GM18520 (cell line): ENCODE measurements at regions not wholly inside any gene's neighbourhood (a gene's known extent, or its start where the extent isn't known, plus 50 kb on each side); places are given as distances from the start of the nearest gene placed in this dataset.

Experiments used
- ATAC-seq: cut with Tn5 transposase; IDR thresholded peaks from one replicate; pipeline ENCODE4 v1.9.1; 2021; ENCODE audit not compliant: unreplicated experiment

GRCh38 chr10:28810057-28810870, 132.9 kb downstream of the BAMBI start:
- ATAC-seq, result no peak

DNA sequence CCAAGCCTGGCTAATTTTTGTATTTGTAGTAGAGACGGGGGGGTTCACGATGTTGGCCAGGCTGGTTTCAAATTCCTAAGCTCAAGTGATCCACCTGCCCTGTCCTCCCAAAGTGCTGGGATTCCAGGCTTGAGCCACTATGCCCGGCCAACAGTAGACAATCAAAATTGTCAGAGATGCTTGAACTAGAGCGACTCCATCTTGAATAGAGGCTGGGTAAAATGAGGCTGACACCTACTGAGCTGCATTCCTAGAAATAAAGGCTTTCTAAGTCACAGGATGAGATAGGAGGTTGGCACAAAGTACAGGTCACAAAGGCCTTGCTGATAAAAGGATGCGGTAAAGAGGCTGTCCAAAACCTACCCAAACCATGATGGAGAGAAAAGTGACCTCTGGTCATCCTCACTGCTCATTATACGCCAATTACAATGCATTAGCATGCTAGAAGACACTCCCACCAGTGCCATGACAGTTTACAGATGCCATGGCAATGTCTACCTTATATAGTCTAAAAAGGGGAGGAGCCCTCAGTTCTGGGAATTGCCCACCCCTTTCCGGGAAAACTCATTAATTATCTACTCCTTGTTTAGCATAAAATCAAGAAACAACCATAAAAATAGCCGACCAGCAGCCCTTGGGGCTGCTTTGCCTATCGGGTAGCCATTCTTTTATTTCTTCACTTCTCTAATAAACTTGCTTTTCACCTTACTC, 134.5 kb downstream of the BAMBI start:
- no peak for ATAC-seq

- ATAC-seq, result no peak
Measured at GRCh38 chr10:28812384-28813372, 135.4 kb downstream of the BAMBI start.

- no peak for ATAC-seq
Measured at GRCh38 chr10:28815681-28816080, 138.4 kb downstream of the BAMBI start.

DNA sequence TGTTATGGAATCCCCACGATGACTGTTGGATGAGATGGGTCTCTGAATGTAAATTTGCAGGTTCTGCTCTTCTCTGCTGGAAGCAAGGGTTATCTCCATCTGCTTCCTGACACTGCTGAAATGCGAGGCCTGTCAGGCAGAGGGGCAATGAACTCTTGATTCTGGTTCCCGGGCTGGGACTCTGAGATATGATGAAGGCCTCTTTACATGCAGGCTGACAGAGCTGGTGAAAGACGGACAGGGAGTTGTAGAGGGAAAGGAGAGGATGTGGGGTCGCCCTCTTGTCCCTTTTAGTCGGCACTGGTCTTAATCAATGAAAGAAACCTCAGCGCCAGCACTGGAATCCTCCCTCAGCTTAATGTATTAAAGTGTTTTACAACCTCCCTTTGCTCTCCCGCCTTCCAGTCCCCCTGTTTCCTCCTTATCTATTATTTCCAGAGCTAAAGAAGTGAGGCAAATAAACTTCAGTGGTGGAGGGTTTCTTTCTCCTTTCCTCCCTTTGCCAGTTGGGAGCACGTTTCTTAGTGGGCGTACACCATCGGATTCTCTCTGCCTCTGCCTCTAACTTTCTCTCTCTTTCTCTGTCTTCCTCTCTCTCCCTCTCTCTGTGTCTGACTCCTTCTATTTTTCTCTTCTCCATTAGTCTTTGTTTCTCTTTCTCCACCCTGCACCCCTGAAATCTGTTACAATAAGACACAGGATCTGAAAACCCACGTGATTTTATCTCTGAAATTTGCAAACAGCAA, 145.6 kb downstream of the BAMBI start:
- ATAC-seq, result no peak

GRCh38 chr10:28823501-28824075, 146.3 kb downstream of the BAMBI start:
- ATAC-seq, result no peak

GRCh38 chr10:28833313-28833712, 156.0 kb downstream of the BAMBI start:
- no peak for ATAC-seq

DNA sequence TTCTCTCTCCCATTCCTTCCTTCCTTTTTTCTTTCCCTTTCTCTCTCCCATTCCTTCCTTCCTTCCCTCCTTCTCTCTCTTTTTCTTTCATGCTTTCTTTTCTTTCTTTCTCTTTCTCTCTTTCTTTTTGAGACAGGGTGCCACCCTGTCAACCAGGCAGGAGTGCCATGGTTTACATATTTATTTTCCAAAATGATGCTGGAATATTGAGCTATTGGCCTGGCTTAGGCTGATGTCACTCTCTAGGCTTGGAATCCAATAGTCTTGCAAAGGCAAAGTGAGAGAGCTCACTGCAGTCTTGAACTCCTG, 159.1 kb downstream of the BAMBI start:
- ATAC-seq, result no peak

DNA sequence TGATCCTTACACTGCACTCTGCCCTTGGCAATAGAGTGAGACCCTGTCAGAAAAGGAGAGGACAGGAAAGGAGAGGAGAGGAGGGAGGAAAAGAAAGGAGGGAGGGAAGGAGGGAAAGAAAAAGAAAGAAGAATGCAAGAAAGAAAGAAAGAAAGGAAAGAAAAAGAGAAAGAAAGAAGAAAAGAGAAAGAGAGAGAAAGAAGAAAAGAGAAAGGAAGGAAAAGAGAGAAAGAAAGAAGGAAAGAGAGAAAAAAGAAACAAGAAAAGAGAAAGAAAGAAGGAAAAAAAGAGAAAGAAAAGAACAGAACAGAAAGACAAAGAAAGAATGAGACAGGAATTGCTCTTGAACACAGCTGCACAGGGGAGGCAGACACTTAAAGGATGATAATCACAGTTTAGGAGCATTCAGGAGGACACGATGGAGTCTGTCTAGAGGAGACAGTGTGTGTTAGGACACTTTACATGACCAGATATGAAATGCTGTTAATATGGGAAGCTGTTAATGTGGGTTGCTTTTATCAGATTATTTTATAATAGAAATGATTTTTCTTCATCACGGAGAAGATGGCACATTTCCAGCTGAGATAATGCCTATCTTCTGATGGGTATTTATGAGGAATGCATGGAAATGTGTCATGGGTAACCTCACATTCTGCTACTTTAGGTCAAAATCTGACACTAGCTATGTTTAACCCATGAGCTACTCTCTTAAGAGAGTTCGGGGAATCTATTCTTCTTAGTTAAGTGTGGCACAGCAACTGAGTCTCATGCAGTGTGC, 160.5 kb downstream of the BAMBI start:
- no peak for ATAC-seq

DNA sequence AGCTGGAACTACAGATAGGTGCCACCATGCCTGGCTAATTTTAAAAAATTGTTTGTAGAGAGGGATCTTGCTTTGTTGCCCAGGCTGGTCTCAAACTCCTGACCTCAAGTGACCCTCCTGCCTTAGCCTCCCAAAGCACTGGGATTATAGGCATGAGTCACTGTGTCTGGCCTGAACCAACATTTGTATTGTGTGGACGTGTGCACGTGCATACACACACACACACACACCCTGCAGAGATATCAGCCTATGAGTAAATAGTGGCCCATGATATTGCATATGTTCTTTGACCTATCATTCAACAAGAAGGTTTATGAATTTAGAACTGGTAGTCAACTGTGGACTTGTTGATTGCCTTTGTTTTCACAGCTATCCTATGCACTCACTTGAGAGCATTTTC, 161.6 kb downstream of the BAMBI start:
- no peak for ATAC-seq

DNA sequence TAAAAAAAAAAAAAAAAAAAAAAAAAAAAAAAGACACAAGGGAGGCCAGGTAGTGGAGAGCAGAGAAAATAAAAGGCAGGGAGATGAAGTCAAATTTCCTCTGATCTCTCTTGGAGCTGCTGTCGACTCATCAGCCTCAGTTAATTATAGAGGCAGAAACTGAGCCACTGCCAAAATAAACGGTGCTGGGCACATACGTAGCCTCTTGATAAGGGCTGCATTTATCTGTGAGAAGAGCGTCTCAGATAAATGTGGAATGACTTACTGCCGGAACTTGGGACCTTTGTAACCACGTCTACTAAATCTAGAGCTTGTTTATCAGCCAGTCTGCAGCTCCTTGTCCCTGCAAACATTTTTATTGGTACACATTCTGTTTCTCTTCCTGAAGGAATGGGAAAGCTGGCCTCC, 162.3 kb downstream of the BAMBI start:
- ATAC-seq, result no peak

- no peak for ATAC-seq
Measured at GRCh38 chr10:28840202-28840601, 162.9 kb downstream of the BAMBI start.

GRCh38 chr10:28840971-28841370, 163.7 kb downstream of the BAMBI start:
- ATAC-seq, result no peak

DNA sequence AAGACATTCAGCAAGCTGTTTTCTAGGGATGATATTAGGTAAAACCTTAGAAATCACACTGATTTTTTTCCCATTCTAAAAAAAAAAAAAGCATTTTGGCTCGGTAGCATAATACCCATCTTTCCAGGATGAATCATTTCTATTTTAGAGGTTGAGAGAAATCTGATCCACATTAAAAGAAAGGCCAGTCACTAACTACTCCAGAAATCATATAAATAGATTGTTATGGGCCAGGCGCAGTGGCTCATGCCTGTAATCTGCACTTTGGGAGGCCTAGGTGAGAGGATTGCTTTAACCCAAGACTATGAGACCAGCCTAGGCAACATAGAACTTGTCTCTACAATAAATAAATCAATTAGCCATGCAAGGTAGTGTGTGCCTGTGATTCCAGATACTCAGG, 164.3 kb downstream of the BAMBI start:
- ATAC-seq, result no peak

DNA sequence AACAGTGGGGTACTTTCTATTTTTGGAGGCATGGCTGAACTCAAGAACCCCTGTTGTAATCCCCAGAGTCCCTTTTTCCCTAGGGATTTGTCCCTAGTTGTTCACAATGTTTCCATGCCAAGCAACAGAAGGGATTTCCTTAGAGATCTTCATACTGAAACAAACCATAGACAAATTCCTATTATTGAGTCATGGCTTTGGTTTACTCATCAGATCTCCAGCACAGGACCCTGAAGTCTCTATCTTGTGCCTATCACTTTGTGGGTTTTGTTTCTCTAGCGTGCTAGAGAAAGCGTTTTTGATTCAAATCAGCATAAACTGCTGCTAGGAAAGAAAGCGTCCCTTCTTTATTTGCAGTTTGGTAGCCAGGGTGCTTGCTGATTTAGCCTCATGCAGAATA, 165.0 kb downstream of the BAMBI start:
- no peak for ATAC-seq

GRCh38 chr10:28845009-28845682, 167.8 kb downstream of the BAMBI start:
- no peak for ATAC-seq

GRCh38 chr10:28849309-28849708, 172.0 kb downstream of the BAMBI start:
- ATAC-seq, result no peak

DNA sequence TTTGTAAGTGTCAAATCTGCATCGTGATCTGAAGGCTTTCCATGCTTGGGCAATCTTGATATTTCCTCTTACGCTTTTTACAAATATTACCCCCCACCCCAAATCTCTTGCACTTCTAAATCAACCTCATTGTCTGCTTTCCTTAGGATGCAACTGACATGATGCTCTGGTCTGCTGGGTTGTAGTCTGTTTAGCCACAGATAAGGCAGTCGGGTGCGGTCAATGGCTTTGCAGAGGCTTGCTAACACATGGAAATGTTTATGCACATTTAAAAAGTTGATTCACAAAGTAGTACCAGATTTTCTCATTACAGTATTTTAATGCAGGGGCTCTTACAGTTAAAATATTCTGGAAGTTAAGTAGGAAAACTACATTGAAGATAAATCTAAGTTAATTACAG, 172.5 kb downstream of the BAMBI start:
- ATAC-seq, result no peak

DNA sequence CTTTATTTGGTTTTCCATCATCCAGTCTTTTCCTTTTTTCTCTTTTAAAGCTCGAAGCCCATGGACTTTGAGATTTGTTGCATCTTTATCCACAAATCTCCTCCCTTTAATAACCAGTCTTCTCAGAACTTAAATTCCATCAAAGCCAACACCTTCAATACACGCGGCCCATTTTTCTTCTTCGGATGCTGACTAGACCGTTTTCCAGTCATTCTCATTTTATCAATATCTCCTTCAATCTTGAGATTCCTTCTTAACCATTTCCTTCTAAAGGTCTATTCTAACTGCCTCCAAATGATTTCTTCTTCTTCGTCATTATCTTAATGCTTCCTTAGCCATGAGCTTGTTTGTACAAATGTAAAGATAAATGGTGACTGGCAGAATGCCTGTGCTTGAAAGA, 173.5 kb downstream of the BAMBI start:
- no peak for ATAC-seq
